ENCODE measurements at regions not wholly inside any gene's neighbourhood (a gene's known extent, or its start where the extent isn't known, plus 50 kb on each side); places are given as distances from the start of the nearest gene placed in this dataset.

GRCh38 chr1:209208648-209209047 lies 374.9 kb upstream of the CAMK1G start:
- Histone ChIP-seq H3K9me3 (no peaks in the 10 kb centered on the region), H3K4me3 (no peak overlapping the region), H3K4me1 (peaks cover 0 to 12% (median 12%) of the 10 kb centered on the region in 4 donors), H3K27me3 (peaks cover 0 to 24% (median 4%) of the 10 kb centered on the region in 3 donors), H3K36me3 (no peaks in the 10 kb centered on the region), H3K27ac (no peak overlapping the region)
- intact Hi-C loops (cut with DNase I): loop anchor here (10.0 kb wide), 1 partner anchor 356 kb away; no protein-coding TSS in a partner anchor
- 72 to 85% methylated on average over 1 of the region's 1 CpG for WGBS, 2 donors
- no peak for DNase-seq
- TF ChIP-seq CTCF (IDR thresholded peaks at IDR 0.05) (no peak), POLR2AphosphoS5 (IDR thresholded peaks at IDR 0.05) (no peak), POLR2A (IDR thresholded peaks at IDR 0.05) (no peak), EP300 (IDR thresholded peaks at IDR 0.05) (no peak)

- TF ChIP-seq EP300 (IDR thresholded peaks at IDR 0.05) (no peak), POLR2AphosphoS5 (IDR thresholded peaks at IDR 0.05) (no peak), CTCF (IDR thresholded peaks at IDR 0.05) (no peak), POLR2A (IDR thresholded peaks at IDR 0.05) (no peak)
- 59 to 74% methylated on average over 3 of the region's 3 CpGs for WGBS, 2 donors
- no peaks in the 10 kb centered on the region for H3K4me1 ChIP-seq
- no peak for DNase-seq
- H3K27me3 ChIP-seq: peaks cover 0 to 16% (median 4%) of the 10 kb centered on the region in 3 donors
- intact Hi-C loops (cut with DNase I): no loop called here
- H3K9me3 ChIP-seq: no peaks in the 10 kb centered on the region
- H3K4me3 ChIP-seq: no peak overlapping the region
- no peaks in the 10 kb centered on the region for H3K36me3 ChIP-seq
- no peak overlapping the region for H3K27ac ChIP-seq
These were observed 369.5 kb upstream of the CAMK1G start for GRCh38 chr1:209213989-209214388.

GRCh38 chr1:209215826-209216225 lies 367.7 kb upstream of the CAMK1G start:
- no peak overlapping the region for H3K4me3 ChIP-seq
- no peak for TF ChIP-seq POLR2A (IDR thresholded peaks at IDR 0.05)
- no peak for TF ChIP-seq CTCF (IDR thresholded peaks at IDR 0.05)
- no peak for TF ChIP-seq POLR2AphosphoS5 (IDR thresholded peaks at IDR 0.05)
- TF ChIP-seq EP300 (IDR thresholded peaks at IDR 0.05): no peak
- intact Hi-C loops (cut with DNase I): no loop called here
- H3K4me1 ChIP-seq: no peaks in the 10 kb centered on the region
- H3K27me3 ChIP-seq: peaks cover 0 to 7% (median 0%) of the 10 kb centered on the region in 3 donors
- H3K36me3 ChIP-seq: no peaks in the 10 kb centered on the region
- DNase-seq: no peak
- no peaks in the 10 kb centered on the region for H3K9me3 ChIP-seq
- H3K27ac ChIP-seq: no peak overlapping the region

- Histone ChIP-seq H3K27me3 (peaks cover 0 to 3% (median 0%) of the 10 kb centered on the region in 3 donors), H3K4me1 (no peaks in the 10 kb centered on the region), H3K27ac (no peak overlapping the region), H3K4me3 (no peak overlapping the region), H3K9me3 (no peaks in the 10 kb centered on the region), H3K36me3 (no peaks in the 10 kb centered on the region)
- TF ChIP-seq CTCF (IDR thresholded peaks at IDR 0.05): no peak
- no peak for TF ChIP-seq POLR2A (IDR thresholded peaks at IDR 0.05)
- no peak for TF ChIP-seq POLR2AphosphoS5 (IDR thresholded peaks at IDR 0.05)
- no peak for TF ChIP-seq EP300 (IDR thresholded peaks at IDR 0.05)
- intact Hi-C loops (cut with DNase I): no loop called here
- no peak for DNase-seq
These were observed 365.4 kb upstream of the CAMK1G start for GRCh38 chr1:209218113-209218512.

GRCh38 chr1:209218981-209219380 lies 364.5 kb upstream of the CAMK1G start:
- Histone ChIP-seq H3K27me3 (peaks cover 0 to 3% (median 0%) of the 10 kb centered on the region in 3 donors), H3K36me3 (no peaks in the 10 kb centered on the region), H3K9me3 (no peaks in the 10 kb centered on the region), H3K4me3 (no peak overlapping the region), H3K27ac (no peak overlapping the region), H3K4me1 (no peaks in the 10 kb centered on the region)
- WGBS, 2 donors: 83 to 84% methylated on average over 3 of the region's 3 CpGs
- intact Hi-C loops (cut with DNase I): no loop called here
- no peak for DNase-seq
- TF ChIP-seq EP300 (IDR thresholded peaks at IDR 0.05): no peak
- no peak for TF ChIP-seq POLR2AphosphoS5 (IDR thresholded peaks at IDR 0.05)
- no peak for TF ChIP-seq CTCF (IDR thresholded peaks at IDR 0.05)
- TF ChIP-seq POLR2A (IDR thresholded peaks at IDR 0.05): no peak

All from sigmoid colon (tissue), 6 donors.